Calu3 (cell line): ENCODE measurements at regions not wholly inside any gene's neighbourhood (a gene's known extent, or its start where the extent isn't known, plus 50 kb on each side); places are given as distances from the start of the nearest gene placed in this dataset.

Experiments
- BruUV-seq: library from RNA; stranded (reverse); fragments of 400-500 nt; replicated peaks from 2 replicates; lab custom pipeline; 2021; lab: Mats Ljungman, UMichigan
- CTCF ChIA-PET: fragments of 300-600 bp; sonication (Branson Sonifier 250); formaldehyde crosslinking; loops from one replicate; lab custom pipeline; 2022; ENCODE audit warnings: antibody characterized with exemption; lab: Charles Lee
- DNase-seq: peaks from one replicate; pipeline ENCODE4 v3.0.0; 2022
- H3K27ac Mint-ChIP-seq: one replicate; pipeline ENCODE4 v1.8.0; 2022; ENCODE audit warnings: mixed read lengths; ENCODE audit not compliant: unreplicated experiment
- H3K27me3 Mint-ChIP-seq: one replicate; pipeline ENCODE4 v1.8.0; 2022; ENCODE audit warnings: mixed read lengths; ENCODE audit not compliant: unreplicated experiment
- H3K36me3 Mint-ChIP-seq: one replicate; pipeline ENCODE4 v1.8.0; 2022; ENCODE audit warnings: mild to moderate bottlenecking, moderate library complexity, mixed read lengths; ENCODE audit not compliant: insufficient read depth, unreplicated experiment
- H3K4me1 Mint-ChIP-seq: one replicate; pipeline ENCODE4 v1.8.0; 2022; ENCODE audit warnings: mild to moderate bottlenecking, low read depth, mixed read lengths; ENCODE audit not compliant: unreplicated experiment
- H3K4me3 Mint-ChIP-seq: one replicate; pipeline ENCODE4 v1.8.0; 2022; ENCODE audit warnings: mild to moderate bottlenecking, low read depth, moderate library complexity, mixed read lengths; ENCODE audit not compliant: unreplicated experiment
- H3K9me3 Mint-ChIP-seq: one replicate; pipeline ENCODE4 v1.8.0; 2022; ENCODE audit warnings: low read depth, mixed read lengths; ENCODE audit not compliant: unreplicated experiment
- intact Hi-C: fragments of 100-400 bp; cut with micrococcal nuclease; formaldehyde crosslinking; loops from one replicate; pipeline ENCODE4 v1.10.0; 2022; ENCODE audit not compliant: unreplicated experiment
- TF ChIP-seq, protein P1 (sequence below): fragments of 200-600 bp; IDR thresholded peaks from one replicate; pipeline ENCODE4 v1.8.0; 2022; ENCODE audit warnings: antibody characterized with exemption; ENCODE audit not compliant: unreplicated experiment

DNA sequence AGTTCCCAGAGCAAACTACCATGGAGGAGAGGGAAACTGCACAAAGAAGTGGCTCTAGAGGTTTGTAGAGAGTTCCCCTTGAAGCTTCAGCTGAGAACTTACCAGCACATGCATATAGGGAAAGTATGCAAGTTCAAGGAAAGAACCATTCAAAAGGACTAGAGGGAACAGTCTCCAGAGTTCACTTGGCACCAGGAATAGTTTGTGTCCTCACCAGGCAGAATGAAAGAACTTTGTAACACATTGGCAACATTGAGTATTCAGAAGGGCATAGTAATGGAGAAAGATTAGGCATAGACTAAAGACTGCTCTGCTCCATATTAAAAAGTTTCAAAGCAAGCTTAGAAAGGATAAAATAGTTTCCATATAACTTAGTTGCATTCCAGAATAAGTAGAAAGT is 155.4 kb upstream of the TOM1L1 start:
- no peaks in the 10 kb centered on the region for H3K27me3 Mint-ChIP-seq
- DNase-seq = no peak
- intact Hi-C loops = no loop called here
- H3K27ac Mint-ChIP-seq = no peak overlapping the region
- H3K36me3 Mint-ChIP-seq = no peaks in the 10 kb centered on the region
- no TSS peak for BruUV-seq
- TF ChIP-seq, protein P1, sequence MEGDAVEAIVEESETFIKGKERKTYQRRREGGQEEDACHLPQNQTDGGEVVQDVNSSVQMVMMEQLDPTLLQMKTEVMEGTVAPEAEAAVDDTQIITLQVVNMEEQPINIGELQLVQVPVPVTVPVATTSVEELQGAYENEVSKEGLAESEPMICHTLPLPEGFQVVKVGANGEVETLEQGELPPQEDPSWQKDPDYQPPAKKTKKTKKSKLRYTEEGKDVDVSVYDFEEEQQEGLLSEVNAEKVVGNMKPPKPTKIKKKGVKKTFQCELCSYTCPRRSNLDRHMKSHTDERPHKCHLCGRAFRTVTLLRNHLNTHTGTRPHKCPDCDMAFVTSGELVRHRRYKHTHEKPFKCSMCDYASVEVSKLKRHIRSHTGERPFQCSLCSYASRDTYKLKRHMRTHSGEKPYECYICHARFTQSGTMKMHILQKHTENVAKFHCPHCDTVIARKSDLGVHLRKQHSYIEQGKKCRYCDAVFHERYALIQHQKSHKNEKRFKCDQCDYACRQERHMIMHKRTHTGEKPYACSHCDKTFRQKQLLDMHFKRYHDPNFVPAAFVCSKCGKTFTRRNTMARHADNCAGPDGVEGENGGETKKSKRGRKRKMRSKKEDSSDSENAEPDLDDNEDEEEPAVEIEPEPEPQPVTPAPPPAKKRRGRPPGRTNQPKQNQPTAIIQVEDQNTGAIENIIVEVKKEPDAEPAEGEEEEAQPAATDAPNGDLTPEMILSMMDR = no peak
- CTCF ChIA-PET = no interaction called here
- H3K9me3 Mint-ChIP-seq = peaks cover 14% of the 10 kb centered on the region
- H3K4me3 Mint-ChIP-seq = no peak overlapping the region
- no peaks in the 10 kb centered on the region for H3K4me1 Mint-ChIP-seq

DNA sequence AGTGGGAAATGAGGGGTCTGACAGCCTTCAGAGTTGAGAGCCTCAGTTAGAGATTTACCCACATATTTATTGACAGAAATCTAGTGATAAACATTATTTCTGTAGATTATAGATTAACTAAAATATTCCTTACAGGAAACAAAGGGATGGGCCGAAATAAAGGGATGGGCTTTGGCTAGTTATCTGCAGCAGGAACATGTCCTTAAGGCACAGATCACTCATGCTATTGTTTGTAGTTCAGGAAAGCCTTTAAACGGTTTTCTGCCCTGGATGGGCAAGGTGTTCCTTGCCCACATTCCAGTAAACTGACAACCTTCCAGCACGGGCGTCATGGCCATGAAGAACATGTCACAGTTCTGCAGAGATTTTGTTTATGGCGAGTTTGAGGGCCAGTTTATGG is 154.8 kb upstream of the TOM1L1 start:
- no peak overlapping the region for H3K27ac Mint-ChIP-seq
- H3K4me1 Mint-ChIP-seq = no peaks in the 10 kb centered on the region
- TF ChIP-seq, protein P1 = no peak
- no peaks in the 10 kb centered on the region for H3K27me3 Mint-ChIP-seq
- H3K4me3 Mint-ChIP-seq = no peak overlapping the region
- no TSS peak for BruUV-seq
- intact Hi-C loops = no loop called here
- no peaks in the 10 kb centered on the region for H3K36me3 Mint-ChIP-seq
- H3K9me3 Mint-ChIP-seq = peaks cover 14% of the 10 kb centered on the region
- no peak for DNase-seq
- CTCF ChIA-PET = no interaction called here

DNA sequence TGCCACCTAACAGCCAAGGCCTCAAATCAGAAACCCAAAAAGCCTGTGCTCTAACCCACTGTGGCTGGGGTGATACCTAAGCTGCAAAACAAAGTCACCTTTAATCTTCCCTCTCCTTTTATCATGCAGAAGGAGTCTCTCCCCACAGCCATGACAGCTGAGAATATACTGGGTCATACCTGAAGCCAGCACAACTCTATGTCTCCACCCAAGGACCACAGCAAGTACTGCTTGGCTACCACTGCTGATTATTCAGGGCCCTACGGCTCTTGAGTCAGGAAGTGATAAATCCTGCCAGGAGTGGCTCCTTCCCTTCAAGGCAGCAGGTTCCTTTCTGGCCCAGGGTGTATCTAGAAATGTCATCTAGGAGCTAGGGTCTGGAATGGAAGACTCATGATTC is 151.5 kb upstream of the TOM1L1 start:
- BruUV-seq = no TSS peak
- intact Hi-C loops = no loop called here
- H3K27me3 Mint-ChIP-seq = no peaks in the 10 kb centered on the region
- H3K27ac Mint-ChIP-seq = no peak overlapping the region
- peaks cover 12% of the 10 kb centered on the region for H3K9me3 Mint-ChIP-seq
- no peak overlapping the region for H3K4me3 Mint-ChIP-seq
- TF ChIP-seq, protein P1 = no peak
- CTCF ChIA-PET = no interaction called here
- H3K4me1 Mint-ChIP-seq = no peaks in the 10 kb centered on the region
- DNase-seq = no peak
- H3K36me3 Mint-ChIP-seq = no peaks in the 10 kb centered on the region

DNA sequence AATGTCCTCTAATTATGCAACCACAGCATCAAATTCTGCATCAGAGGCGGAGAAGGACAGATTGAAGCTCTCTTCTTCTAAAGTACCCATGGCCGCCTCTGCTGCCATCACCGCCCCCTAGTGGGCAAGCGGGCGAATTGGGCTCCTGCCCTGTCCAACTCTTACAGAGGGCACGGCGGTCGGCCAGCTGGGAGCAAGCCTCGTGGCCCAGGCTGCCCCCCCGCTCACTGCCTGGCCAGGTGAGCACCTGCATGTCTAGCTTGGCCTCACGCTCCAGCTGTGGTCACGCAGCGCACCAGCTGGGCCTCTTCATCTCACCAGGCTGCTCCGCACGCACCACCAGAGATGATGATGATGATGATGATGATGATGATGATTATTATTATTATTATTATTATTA is 146.1 kb upstream of the TOM1L1 start:
- CTCF ChIA-PET = no interaction called here
- no peaks in the 10 kb centered on the region for H3K36me3 Mint-ChIP-seq
- H3K9me3 Mint-ChIP-seq = no peaks in the 10 kb centered on the region
- intact Hi-C loops = no loop called here
- H3K4me1 Mint-ChIP-seq = no peaks in the 10 kb centered on the region
- DNase-seq = no peak
- BruUV-seq = no TSS peak
- H3K4me3 Mint-ChIP-seq = no peak overlapping the region
- TF ChIP-seq, protein P1 = no peak
- no peak overlapping the region for H3K27ac Mint-ChIP-seq
- no peaks in the 10 kb centered on the region for H3K27me3 Mint-ChIP-seq
